NCI-H1417 (cell line): ENCODE measurements at regions not wholly inside any gene's neighbourhood (a gene's known extent, or its start where the extent isn't known, plus 50 kb on each side); places are given as distances from the start of the nearest gene placed in this dataset.

Experiments used
- DNase-seq, 3 experiments: peaks; one replicate each; lab custom pipeline; 2025; lab: John Stamatoyannopoulos, UW

DNA sequence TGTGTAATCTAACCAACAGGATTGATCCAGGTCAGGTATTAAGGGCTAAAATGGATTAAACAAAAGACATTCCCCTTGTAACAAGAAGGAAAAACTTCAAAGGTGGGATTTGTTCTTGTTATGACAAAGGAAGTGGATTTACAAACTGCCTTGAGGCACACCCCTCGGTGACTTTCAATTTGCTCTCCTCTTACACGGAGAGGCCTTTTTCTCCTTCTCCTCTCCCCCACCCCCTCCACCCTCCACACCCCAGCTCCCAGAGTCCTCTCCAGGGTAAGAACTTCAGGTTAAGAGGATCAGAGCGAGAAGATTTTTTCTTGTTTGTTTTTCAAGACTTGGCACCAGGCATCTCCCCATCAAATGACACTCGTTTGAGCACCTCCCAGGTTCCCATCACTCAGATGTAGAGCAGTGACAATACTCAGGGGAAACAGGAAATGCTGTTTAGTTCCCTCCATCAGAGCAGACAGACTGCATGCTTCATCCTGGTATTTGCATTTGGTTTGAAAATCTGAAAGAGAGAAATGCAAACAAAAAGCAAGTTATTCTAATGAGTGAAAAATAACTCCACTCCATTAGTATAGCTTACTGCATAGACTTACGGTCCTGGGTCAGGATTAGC lies 77.6 kb upstream of the TMEM260 start:
- peak in 1 of 3 experiments; percentile 19 for DNase-seq

- DNase-seq: no peak
Measured at GRCh38 chr14:56505361-56505760, 74.2 kb upstream of the TMEM260 start.

GRCh38 chr14:56512521-56512920 lies 67.1 kb upstream of the TMEM260 start:
- DNase-seq: no peak

- no peak for DNase-seq
Measured at GRCh38 chr14:56514663-56515371, 64.8 kb upstream of the TMEM260 start.

DNA sequence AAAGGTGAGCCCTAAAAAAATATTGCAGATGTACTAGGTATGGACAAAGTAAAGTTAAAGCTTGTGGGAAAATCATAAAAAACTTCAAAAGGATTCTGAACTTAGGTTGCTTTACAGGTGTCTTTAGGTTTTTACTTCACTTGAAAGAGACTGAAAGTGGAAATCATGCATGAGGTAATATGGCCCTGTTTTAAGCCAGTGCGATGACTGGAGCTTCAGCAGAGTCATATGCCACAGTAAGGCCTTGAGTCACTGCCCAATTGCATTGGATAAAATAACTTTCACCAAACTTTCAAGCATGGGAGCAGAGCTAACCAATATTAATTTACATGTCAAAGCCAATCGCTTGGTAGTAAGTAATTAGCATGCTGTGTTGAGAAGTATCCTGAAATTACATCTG lies 63.9 kb upstream of the TMEM260 start:
- DNase-seq: no peak

GRCh38 chr14:56522403-56522802 lies 57.2 kb upstream of the TMEM260 start:
- no peak for DNase-seq

DNA sequence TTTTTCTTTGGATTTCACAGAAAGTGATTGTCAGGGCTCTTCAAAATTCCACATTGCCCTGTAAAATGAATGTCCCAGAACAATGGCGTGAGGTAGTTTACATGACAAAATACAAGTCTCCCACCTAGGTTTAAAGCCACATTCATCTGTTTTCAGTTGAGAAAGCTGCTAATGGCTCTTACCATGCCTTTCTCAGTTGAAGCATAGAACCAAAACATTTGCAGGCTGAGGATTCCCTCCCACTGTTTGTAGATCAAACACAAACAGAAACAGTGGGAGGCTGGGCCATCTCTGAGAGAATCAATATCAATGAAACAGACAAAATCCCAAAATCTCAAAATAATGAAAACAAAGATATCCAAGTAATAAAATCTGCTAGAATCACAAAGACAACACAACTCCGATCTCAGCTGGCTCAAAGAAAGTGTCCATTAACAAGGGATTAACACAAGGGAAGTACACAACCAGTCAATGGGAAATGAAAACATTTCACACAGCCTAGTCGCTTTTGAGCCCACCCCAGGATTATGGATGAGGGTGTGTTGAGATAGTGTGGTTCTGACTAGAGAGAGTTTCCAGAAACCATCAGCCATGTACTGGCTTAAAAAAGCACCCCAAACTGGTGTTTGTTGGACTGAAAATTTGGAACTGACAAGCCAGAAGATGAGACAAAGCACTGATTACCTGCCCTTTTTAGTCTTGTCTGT lies 54.5 kb upstream of the TMEM260 start:
- peak in 1 of 3 experiments; percentile 27 for DNase-seq

GRCh38 chr14:56528927-56529326 lies 50.7 kb upstream of the TMEM260 start:
- DNase-seq: peak in 1 of 3 experiments; percentile 66
